Posterior vena cava (tissue), 2 donors: ENCODE measurements at regions not wholly inside any gene's neighbourhood (a gene's known extent, or its start where the extent isn't known, plus 50 kb on each side); places are given as distances from the start of the nearest gene placed in this dataset.
A peak's percentile ranks its signal among the peaks of the same experiment; 100 is the strongest.

ENCODE experiments used
- DNase-seq: peaks from one replicate; pipeline ENCODE4 v3.0.0-alpha.2; 2020; ENCODE audit warnings: low spot score
- intact Hi-C, 2 donors: fragments of 100-400 bp; cut with DNase I; formaldehyde crosslinking; loops; one replicate each; pipeline versions ENCODE4 v1.14.1 to v1.14.2; 2022 to 2023
- donor health status: DM: yes; HTN: yes; CAD: no.
- donor health status: DM: yes; HTN: yes; CAD: no.

DNA sequence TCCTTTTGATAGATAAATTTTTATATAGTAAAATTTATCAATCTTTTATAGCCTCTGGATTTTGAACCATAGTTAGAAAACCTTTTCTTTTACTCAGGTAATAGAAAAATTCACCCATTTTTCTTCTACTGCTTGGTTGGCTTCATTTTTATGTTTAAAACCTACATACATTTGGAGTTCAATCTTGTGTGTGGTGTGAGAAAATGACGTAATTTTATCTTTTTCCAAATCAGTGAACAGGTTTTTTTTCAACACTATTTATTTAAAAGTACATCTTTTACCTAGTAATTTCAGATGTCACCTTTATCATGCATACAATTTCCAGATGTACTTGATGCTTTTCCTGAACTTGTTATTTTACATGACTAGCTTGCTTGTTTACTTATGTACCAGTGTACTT is 200.2 kb downstream of the TRIM36 start:
- intact Hi-C loops, result no loop called here
- no peak for DNase-seq

DNA sequence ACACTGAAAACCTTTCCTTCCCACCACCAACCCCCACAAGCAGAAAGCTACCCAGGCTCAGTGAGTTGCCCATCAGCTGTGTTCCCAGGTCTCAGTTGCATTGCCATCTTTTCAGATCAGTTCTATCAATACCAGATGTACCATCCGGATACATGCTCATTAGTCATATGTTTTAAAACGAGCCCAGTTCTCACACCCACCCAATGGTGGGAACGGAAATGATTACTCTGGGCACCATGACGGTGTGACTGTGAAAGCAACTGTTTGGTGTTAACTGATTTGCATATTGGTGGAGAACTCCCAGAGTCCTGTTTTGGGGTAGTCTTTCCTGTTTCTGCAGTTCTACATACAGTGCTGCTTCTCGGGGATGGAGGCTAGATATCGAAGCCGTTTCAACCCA is 212.3 kb downstream of the TRIM36 start:
- intact Hi-C loops, result no loop called here
- DNase-seq, result no peak

DNA sequence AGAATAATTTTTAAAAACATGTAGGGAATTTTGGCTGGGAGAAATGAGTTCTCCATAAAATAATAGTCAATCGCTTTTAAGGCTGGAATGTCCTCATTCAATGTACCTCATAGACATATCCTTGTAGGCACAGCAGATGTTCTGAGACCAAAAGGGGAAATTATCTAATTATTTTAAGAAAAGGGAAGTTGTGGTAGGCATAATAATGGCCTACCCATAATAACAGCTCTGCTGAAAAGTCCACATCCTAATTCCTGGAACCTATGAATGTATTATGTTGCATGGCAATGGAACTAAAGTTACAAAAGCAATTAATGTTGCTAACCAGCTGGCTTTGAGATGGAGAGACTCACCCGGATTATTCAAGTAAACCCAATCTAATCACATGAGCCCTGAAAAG is 216.1 kb downstream of the TRIM36 start:
- no peak for DNase-seq
- intact Hi-C loops, result no loop called here

DNA sequence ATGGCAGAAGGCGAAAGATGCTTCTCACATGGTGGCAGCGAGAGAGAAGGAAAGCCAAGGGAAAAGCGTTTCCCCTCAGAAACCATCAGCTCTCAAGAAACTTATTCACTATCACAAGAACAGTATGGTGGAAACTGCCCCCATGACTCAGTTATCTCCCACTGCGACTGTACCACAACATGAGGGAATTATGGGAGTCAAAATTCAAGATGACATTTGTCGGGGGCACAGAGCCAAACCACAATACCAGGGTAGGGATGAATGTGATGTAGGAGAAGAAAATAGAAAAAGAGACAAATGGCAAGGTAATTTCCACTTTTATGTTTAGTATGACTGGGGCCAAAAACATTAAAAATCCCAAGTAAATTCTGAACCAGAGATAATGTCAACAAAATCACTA is 216.8 kb downstream of the TRIM36 start:
- DNase-seq, result no peak
- intact Hi-C loops, result no loop called here

DNA sequence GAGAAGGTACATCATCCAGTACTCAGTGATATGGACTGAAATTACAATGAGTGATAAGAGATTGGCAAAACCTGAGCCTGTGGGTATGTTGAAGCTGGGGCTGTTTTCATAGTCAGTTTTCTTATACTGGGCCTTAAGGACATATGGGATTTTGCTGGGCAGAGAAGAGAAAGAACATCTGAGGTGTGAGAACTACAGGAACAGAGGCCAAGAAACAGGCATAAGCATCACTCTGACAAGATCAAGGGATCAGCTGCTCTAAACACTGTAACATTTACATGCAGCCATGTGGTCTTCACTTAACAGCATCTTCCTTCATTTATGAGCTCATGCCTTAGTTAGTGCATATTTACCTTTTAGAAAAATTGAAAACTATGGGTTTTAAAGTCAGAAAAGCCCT is 220.0 kb downstream of the TRIM36 start:
- intact Hi-C loops, result no loop called here
- no peak for DNase-seq

DNA sequence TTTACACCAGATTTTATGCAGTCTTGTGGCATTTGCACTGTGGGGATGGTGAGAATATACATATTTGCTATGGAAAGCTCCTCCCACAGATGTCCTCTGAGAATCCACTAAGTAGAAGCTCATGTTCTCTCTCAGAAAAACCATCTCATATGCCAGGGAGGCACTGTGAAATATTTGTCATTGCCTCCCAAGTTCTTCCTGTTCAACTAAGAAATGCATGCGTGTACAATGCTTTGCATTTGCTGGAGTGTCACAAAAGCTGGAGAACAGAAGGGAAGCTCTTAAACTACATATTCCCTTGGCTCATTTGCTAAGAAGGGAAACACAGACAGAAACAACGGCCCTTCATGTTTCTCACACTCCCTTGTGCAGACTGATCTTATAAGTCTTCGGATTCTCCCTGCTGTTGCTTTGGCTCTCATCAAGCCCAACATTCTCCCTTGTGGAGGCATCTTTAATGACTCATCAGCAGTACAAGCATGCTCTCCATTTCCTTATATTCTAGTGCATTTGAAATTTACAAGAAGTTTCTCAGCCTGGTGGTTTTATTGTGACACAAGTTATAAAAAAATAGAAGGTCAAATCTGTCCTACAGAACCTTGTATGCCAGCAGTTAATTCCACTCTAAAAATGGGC is 220.6 kb downstream of the TRIM36 start:
- no peak for DNase-seq
- intact Hi-C loops, result no loop called here

DNA sequence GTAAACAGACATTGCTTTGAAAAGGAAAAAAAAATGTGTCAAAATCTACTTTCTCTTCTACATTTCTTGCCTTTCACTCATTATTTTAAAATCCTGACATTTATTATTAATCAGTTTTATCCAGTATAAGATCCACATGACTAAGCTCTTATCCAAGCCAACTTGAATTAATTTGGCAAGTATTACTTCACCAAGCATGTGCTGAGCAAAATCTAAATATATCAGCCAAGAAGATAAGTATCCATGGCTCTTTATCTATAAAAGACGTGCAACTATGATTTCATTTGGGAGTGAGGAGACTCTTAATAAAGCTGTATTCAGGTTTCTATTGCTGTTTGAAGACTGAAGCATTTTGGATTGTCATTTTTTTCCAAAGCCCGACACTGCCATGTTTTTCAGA is 221.3 kb downstream of the TRIM36 start:
- intact Hi-C loops, result no loop called here

DNA sequence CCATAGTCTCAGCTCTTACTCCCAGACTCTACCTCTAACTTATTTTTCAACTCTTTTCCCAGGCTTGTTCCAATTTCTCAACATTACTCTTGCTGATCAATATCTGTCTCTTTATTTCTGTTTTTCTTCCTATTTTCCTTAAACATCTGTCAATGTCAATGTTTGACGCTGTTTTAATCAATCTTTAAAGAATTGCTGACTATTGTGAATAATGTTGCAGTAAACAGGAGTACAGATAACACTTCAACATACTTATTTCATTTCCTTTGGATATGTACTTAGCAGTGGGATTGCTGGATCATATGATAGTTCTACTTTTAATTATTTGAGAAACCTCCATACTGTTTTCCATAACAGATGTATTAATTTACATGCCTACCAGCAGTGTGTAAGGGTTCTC is 229.0 kb downstream of the TRIM36 start:
- intact Hi-C loops, result no loop called here
- DNase-seq, result no peak

More for the DNA sequence above, 221.3 kb downstream of the TRIM36 start:
- no peak for DNase-seq

DNA sequence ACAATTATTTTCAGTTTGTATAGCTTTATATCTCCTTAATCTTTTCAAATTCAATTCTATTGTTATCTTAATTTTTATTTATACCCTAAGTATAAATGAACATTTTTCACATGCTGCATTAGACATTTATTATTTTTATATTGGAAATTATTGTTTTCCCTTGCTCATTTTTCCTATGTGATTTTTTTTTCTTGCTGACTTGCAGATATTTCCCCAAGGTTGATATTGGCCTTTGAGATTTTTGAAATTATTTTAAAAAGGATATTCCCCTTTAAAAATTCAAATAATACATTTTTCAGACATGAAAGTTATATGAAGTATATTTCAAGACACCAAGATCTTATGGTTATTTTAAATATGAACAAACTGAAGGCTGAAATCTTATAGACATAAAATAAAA is 234.2 kb downstream of the TRIM36 start:
- no peak for DNase-seq
- intact Hi-C loops, result no loop called here

DNA sequence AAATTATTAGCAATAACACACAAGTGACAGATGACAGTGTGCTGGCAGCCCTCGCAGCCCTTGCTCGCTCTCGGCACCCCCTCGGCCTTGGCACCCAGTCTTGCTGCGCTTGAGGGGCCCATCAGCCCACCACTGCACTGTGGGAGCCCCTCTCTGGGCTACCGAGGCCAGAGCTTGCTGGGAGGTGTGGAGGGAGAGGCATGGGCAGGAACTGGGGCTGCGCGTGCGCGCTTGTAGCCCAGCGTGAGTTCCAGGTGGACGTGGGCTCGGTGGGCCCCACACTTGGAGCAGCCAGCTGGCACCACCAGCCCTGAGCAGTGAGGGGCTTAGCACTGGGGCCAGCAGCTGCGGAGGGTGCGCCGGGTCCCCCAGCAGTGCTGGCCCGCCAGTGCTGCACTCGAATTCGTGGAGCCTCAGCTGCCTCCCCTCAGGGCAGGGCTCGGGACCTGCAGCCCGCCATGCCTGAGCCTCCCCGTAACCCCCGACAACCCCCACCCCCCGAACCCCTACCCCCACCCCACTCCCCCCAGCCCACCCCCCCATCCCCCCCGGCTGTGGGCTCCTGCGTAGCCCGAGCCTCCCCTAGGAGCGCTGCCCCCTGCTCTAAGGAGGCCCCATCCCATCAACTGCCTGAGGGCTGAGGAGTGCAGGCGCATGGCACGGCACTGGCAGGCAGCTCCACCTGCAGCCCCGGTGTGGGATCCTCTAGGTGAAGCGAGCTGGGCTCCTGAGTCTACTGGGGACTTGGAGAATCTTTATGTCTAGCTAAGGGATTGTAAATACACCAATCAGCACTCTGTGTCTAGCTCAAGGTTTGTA is 240.9 kb downstream of the TRIM36 start:
- intact Hi-C loops, result no loop called here
- DNase-seq, result peak; percentile 62

DNA sequence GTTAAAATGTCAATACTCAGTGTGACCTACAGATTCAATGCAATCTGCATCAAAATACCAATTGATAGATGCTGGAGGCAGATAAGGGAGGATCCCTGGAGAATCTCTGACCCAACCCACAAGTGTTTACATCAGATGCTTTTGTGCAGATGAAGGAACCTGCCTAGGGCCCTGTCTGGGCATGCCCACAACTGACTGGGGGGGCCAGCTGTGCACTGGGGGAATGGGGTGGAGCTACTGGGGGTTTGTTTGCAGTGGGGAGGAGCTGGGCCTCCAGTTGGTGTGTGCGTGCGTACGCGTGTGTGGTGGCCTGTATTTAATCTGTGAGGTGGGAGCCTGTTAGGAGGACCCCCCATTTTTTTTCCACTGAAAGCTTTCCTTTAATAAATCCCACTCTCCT is 244.9 kb downstream of the TRIM36 start:
- DNase-seq, result no peak
- intact Hi-C loops, result no loop called here

DNA sequence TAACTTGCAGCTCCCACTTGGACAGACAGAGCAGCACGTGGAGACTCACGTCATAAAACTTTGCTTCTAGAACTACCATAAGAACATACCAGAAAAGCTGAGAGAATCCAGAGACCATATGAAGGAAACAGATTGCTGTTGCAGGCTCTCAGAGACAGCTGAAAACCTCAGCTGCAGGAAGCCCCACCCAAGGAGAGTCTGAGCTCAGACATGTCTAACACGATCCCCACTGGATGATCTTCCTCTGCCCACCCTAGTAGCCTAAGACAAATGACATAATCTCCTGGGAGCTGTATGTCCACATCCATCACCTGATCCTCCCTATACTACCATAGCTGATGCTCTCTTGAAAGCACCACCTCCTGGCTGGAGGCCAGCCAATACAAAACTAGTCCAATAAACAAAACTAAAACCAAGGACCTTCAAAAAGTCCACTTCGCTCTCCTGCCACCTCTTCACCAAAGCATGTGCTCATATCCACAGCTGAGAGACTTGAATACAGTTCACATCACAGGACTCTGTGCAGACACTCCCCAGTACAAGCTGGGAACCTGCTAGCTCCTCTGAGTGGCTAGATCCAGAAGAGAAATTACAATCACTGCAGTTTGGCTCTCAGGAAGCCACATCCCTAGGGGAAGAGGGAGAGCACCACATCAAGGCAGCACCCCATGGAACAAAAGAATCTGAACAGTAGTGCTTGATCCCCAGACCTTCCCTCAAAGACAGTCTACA is 257.4 kb downstream of the TRIM36 start:
- peak; percentile 38 for DNase-seq
- intact Hi-C loops, result no loop called here

DNA sequence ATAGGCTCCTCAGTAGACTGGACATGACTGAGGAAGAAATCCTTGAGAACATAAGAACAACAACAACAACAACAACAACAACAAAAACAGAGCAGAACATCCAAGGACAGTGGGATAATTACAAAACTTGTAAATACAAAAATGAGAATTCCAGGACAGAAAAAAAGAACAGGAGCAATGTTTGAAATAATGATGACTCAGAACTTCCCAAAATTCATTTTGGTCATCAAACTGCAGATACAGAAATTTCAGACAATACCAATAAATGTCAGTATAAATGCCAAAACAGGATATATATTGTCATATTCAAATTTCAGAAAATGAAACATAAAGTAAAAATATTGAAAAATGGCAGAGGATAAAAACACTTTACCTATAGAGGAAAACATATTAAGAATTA is 259.0 kb downstream of the TRIM36 start:
- intact Hi-C loops, result no loop called here
- DNase-seq, result no peak

DNA sequence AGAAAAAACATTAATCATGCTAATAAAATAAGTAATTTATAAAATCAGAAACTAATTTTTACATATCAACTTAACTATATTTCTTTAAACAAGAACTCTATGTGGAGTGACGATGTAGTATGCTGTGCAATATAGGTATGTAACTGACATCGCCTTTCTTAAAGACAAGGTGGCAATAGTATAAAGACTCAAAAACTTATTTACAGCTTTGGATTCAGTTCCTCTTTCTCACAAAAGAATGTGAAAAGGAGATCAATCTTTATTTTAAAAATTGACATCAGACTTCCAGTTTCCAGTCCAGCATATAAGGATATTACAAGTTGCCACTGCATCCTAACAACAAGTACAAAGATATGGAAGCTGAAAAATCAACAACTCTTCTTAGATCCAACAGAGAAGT is 260.3 kb downstream of the TRIM36 start:
- DNase-seq, result no peak
- intact Hi-C loops, result no loop called here

DNA sequence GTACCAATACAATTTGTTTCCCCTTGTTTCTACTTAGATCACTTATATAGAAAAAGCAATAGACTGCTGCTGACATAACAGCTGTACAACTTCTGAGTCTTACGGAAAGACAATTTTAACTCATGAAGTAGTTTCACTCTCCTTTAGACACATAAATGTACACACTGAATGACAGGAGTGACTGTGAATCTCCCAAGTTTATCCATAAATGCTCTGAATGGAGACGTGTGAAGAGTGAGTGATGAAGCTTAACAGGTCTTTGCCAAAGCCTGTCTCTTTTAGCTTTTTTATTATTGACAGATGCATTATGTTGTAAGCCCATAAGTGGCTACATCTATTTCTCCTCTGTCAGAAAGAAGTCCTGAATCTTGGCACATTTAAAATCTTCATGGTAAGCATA is 265.9 kb downstream of the TRIM36 start:
- no peak for DNase-seq
- intact Hi-C loops, result no loop called here

DNA sequence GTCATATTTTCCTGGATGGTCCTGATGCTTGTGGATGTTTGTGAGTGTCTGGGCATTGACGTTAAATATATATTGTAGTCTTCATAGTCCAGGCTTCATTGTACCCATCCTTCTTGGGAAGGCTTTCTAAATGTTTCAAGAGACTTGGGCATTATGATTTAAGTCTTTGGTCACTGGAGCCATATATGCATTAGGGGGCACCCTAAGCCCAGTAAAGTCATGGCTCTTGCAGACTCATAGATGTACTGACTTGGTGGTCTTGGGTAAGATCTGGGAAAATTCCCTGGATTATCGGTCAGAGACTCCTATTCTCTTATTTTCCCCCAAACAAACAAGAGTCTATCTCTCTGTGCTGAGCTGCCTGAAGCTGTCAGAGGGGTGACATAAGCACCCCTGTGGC is 271.1 kb downstream of the TRIM36 start:
- intact Hi-C loops, result no loop called here
- DNase-seq, result no peak

DNA sequence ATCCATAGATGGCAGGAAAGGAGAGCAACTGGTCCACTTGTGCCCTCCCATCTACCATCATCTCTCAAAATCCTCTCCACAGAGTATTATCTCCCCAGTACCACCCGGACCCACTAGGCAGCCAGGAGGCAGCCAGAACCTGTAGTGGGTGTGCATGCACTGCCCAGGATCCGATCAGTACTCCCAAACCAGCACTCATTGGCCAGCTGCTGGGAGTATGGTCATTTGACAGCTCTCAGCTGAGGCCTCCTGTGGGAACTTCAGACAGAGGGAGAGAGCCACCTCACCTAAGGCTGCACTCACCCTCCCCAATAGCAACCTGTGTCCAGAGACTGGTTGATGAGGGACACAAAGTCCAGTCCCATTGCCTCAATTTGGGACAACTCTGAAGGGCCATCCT is 286.0 kb downstream of the TRIM36 start:
- intact Hi-C loops, result no loop called here
- DNase-seq, result no peak

DNA sequence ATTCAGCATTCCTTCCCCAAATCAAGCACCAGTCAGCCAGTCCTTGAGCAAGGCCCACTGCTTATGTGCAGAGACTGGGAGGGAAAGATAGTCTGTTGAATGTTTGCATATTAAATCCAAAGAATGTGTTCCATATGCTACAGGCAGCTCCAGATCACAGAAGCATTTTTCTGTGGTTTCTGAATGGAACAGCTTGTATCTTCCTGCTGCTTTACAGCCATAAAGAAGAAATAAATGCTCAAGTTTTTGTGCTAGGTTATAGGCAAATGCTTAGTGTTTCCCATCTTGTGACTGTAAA is 310.3 kb downstream of the TRIM36 start:
- intact Hi-C loops, result no loop called here
- no peak for DNase-seq

DNA sequence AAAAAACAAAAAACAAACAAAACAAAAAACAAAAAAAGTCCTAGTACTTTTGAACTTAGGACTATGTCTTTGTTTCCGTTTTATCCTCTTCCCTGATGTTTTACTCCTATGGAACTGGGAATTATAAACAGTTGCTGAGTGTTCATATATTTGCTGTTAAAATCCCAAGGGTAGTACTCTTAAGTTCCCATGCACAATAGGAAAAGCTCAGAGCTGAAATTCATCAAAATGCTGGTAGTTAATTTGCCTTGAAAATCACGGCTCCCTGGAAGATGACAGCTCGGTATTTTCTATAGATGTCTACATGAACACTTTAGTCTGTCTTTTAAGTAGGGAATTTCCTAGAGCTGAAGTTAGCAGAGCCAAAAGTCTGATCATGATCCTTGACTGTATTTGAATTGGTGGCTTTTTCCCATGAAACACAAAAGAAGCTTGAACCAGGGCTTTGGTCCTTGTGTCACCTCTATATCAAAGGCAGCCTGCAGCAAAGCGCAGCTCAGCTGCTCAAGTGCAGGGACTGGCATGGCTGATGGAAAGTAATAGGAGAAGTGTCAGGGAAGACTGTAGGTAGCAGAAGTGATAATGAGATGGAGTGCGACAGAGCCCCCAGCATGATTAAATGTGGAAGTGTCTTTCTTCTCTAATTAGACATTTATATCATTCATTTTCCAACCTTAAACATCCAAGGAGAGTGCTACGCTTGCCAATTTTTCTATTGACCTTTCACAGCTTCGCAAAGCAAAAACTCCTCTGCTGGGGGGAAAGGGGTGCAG is 310.9 kb downstream of the TRIM36 start:
- intact Hi-C loops, result no loop called here
- DNase-seq, result no peak

DNA sequence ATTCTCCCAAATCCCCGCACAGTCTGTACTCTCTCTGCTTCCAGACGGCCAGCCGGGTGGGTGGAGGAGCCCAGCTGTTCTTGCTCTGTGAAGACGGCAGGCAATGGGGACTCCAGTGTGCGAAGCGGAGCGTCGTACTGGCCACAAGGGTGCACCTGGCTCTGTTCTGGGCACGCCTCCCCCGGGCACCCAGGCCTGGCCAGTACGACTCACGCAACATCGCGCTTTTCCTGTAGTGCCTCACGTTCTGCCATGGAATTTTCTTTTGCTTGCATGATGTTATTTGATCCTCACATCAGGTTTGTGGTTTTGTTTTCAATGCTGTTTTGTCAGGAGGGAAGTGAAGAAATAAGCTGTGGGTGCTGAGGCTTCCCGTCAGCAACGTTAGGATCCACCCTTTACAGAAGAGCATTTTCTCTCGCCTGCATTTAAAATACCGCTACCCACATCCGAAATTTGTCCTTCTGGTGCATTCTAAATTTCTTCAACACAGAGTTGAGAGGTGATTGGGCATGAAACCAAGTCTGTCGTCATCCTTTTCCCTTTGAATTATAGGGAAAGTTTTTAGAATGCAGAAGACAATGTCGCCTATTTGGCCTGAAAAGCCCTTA is 311.7 kb downstream of the TRIM36 start:
- peak; percentile 81 for DNase-seq
- intact Hi-C loops, result no loop called here
